A673 (cell line): ENCODE measurements at regions not wholly inside any gene's neighbourhood (a gene's known extent, or its start where the extent isn't known, plus 50 kb on each side); places are given as distances from the start of the nearest gene placed in this dataset.

Source experiments
- BruUV-seq: library from RNA; stranded (reverse); fragments of 400-500 nt; replicated peaks from 2 replicates; lab custom pipeline; 2021; lab: Mats Ljungman, UMichigan
- CTCF ChIA-PET: fragments of 300-600 bp; sonication (Branson Sonifier 250); formaldehyde crosslinking; loops from one replicate; lab custom pipeline; 2022; ENCODE audit warnings: antibody characterized with exemption; lab: Charles Lee
- POLR2A ChIA-PET: fragments of 300-600 bp; sonication (Branson Sonifier 250); formaldehyde crosslinking; loops from one replicate; lab custom pipeline; 2022; ENCODE audit warnings: antibody characterized with exemption; ENCODE audit not compliant: low non-redundant PET; lab: Charles Lee
- DNase-seq: peaks from one replicate; pipeline ENCODE4 v3.0.0-alpha.2; 2015; ENCODE audit warnings: low spot score
- H3K27ac ChIP-seq: fragments of 200-600 bp; sonication (generic); 2 replicates; pipeline ENCODE4 v1.5.1; 2016; ENCODE audit warnings: mixed run types, low read depth, mild to moderate bottlenecking, mixed read lengths, antibody characterized with exemption, low read length; ENCODE audit not compliant: poor library complexity, severe bottlenecking
- H3K27me3 ChIP-seq: fragments of 200-600 bp; sonication (generic); replicated peaks from 2 replicates; pipeline ENCODE4 v1.6.1; 2017; ENCODE audit warnings: mixed run types, low read depth, mild to moderate bottlenecking, mixed read lengths, antibody characterized with exemption, low read length; ENCODE audit not compliant: insufficient read depth, poor library complexity
- H3K36me3 ChIP-seq: fragments of 200-600 bp; sonication (generic); 2 replicates; pipeline ENCODE4 v1.6.1; 2016; ENCODE audit warnings: mixed run types, mild to moderate bottlenecking, mixed read lengths, antibody characterized with exemption, low read length; ENCODE audit not compliant: insufficient read depth, poor library complexity, severe bottlenecking
- H3K4me1 ChIP-seq: fragments of 200-600 bp; sonication (generic); 2 replicates; pipeline ENCODE4 v1.6.1; 2017; ENCODE audit warnings: mixed run types, mild to moderate bottlenecking, mixed read lengths, antibody characterized with exemption, low read length; ENCODE audit not compliant: insufficient read depth, poor library complexity, severe bottlenecking
- H3K4me3 ChIP-seq: fragments of 200-600 bp; sonication (generic); 2 replicates; pipeline ENCODE4 v1.5.1; 2016; ENCODE audit warnings: low read depth, mixed run types, mild to moderate bottlenecking, mixed read lengths, low read length; ENCODE audit not compliant: poor library complexity, severe bottlenecking
- H3K9me3 ChIP-seq: fragments of 200-600 bp; sonication (generic); 2 replicates; pipeline ENCODE4 v1.6.1; 2016; ENCODE audit warnings: mixed run types, low read depth, mild to moderate bottlenecking, mixed read lengths, antibody characterized with exemption, low read length; ENCODE audit not compliant: poor library complexity, severe bottlenecking
- EZH2 ChIP-seq: fragments of 200-600 bp; sonication (generic); IDR thresholded peaks from 2 replicates; pipeline ENCODE4 v1.6.1; 2017; ENCODE audit warnings: borderline replicate concordance, low read depth, mild to moderate bottlenecking, mixed read lengths, antibody characterized with exemption, low read length; ENCODE audit not compliant: poor library complexity, severe bottlenecking
- intact Hi-C: fragments of 100-400 bp; cut with micrococcal nuclease; formaldehyde crosslinking; loops from one replicate; pipeline ENCODE4 v1.10.0; 2022; ENCODE audit not compliant: unreplicated experiment
- TF ChIP-seq, protein P1 (sequence below): fragments of 300-800, 200-600 bp; sonication (generic); conservative IDR thresholded peaks from 2 replicates; pipeline ENCODE4 v1.5.1; 2017; ENCODE audit warnings: low read depth, mild to moderate bottlenecking, antibody characterized with exemption, low read length, moderate library complexity, mixed read lengths

DNA sequence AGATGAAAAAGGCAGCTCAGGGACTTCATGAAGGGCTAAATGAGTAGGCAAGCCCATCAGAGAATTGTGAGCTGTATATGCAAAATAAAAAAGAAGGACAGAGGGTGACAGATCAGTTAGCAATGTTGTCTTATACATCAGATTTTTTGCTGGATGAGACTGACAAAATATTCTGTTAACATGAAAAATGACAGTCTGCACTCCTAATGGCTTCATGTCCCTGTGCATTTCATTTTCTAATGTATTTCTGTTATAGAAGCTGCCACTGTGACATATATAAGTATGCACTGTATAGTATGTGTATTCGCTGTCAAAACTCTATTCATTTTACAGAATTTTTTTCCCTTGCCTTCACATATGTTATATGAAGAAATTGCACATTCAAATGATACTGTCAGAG lies 559.5 kb downstream of the DMRTA1 start:
- Histone ChIP-seq H3K27me3 (no peaks in the 10 kb centered on the region), H3K9me3 (no peaks in the 10 kb centered on the region), H3K4me3 (no peak overlapping the region), H3K36me3 (no peaks in the 10 kb centered on the region), H3K27ac (no peak overlapping the region), H3K4me1 (no peaks in the 10 kb centered on the region)
- POLR2A ChIA-PET: no interaction called here
- DNase-seq: no peak
- TF ChIP-seq EZH2: no peak
- TF ChIP-seq, protein P1, sequence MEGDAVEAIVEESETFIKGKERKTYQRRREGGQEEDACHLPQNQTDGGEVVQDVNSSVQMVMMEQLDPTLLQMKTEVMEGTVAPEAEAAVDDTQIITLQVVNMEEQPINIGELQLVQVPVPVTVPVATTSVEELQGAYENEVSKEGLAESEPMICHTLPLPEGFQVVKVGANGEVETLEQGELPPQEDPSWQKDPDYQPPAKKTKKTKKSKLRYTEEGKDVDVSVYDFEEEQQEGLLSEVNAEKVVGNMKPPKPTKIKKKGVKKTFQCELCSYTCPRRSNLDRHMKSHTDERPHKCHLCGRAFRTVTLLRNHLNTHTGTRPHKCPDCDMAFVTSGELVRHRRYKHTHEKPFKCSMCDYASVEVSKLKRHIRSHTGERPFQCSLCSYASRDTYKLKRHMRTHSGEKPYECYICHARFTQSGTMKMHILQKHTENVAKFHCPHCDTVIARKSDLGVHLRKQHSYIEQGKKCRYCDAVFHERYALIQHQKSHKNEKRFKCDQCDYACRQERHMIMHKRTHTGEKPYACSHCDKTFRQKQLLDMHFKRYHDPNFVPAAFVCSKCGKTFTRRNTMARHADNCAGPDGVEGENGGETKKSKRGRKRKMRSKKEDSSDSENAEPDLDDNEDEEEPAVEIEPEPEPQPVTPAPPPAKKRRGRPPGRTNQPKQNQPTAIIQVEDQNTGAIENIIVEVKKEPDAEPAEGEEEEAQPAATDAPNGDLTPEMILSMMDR: no peak
- intact Hi-C loops: no loop called here
- BruUV-seq: no TSS peak
- CTCF ChIA-PET: no interaction called here

DNA sequence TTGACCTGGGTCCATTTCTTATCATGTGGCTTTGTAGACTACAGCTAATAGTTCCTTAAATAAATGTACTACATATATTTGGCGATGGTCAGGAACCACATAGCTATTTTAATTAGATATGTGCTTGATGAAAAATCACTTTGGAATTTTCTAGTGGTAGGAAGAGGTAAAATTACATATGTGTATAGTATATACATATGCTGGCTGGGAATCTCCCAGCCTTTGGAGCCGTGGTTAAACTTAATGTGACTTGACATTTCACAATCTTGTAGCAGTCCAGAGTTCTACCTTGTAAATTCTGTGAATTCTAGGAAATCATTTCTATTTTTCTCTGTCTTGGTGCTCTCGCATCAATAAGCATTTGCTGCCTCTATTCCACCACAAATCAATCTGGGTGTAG lies 565.0 kb downstream of the DMRTA1 start:
- ChIA-PET POLR2A (no interaction called here), CTCF (no interaction called here)
- intact Hi-C loops: no loop called here
- no TSS peak for BruUV-seq
- Histone ChIP-seq H3K9me3 (no peaks in the 10 kb centered on the region), H3K36me3 (no peaks in the 10 kb centered on the region), H3K4me3 (no peak overlapping the region), H3K27ac (no peak overlapping the region), H3K4me1 (no peaks in the 10 kb centered on the region), H3K27me3 (no peaks in the 10 kb centered on the region)
- DNase-seq: no peak
- TF ChIP-seq, protein P1: no peak
- no peak for TF ChIP-seq EZH2

DNA sequence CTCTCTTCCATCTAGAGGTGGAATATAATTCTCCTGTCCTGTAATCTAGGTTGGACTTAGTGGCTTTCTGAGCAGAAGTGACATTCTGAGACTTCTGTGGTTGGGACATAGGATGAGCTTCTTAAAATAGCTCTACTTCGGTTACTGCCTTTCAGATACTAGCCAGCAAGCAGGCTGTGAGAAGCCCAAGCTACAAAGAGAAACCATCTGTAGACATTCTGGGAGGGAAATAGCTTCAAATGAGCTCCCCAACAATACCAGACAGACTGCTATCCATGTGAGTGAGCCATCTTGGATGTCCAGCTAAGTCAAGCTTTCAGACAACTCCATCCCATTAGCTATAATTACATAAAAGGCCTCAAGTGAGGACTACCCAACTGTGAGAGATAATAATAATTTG lies 568.9 kb downstream of the DMRTA1 start:
- POLR2A ChIA-PET: no interaction called here
- BruUV-seq: no TSS peak

More for the DNA sequence above, 568.9 kb downstream of the DMRTA1 start:
- Histone ChIP-seq H3K4me3 (no peak overlapping the region), H3K9me3 (no peaks in the 10 kb centered on the region), H3K27me3 (no peaks in the 10 kb centered on the region), H3K4me1 (no peaks in the 10 kb centered on the region), H3K36me3 (no peaks in the 10 kb centered on the region), H3K27ac (no peak overlapping the region)
- intact Hi-C loops: no loop called here
- TF ChIP-seq, protein P1: no peak
- no peak for TF ChIP-seq EZH2
- no peak for DNase-seq
- CTCF ChIA-PET: no interaction called here
